T-cell (primary cell): ENCODE measurements at regions not wholly inside any gene's neighbourhood (a gene's known extent, or its start where the extent isn't known, plus 50 kb on each side); places are given as distances from the start of the nearest gene placed in this dataset.
"Not testable (repeated sequence)": the region's sequence is repeated elsewhere in the genome, so short reads cannot be mapped to it uniquely, and the experiment has no call there.

Source experiments
- ATAC-seq, 4 experiments: fragments of 200-7000 bp in 3 of 4; fragments of 150-1000 bp in 1 of 4; cut with Tn5 transposase; replicated peaks in 1 of 4; 1 replicate in 3 of 4; 2 replicates in 1 of 4; pipeline ENCODE4 v1.10.0; 2021; ENCODE audit warnings: moderate library complexity in 3 of 4, mild to moderate bottlenecking in 2 of 4, moderate number of reproducible peaks in 1 of 4
- CTCF ChIA-PET, 2 donors: fragments of 300-600 bp; sonication (Branson Sonifier 250); formaldehyde crosslinking; loops; one replicate each; lab custom pipeline; 2022; ENCODE audit warnings: antibody characterized with exemption in 2 of 2; lab: Charles Lee
- POLR2A ChIA-PET, 2 donors: fragments of 300-600 bp; sonication (Branson Sonifier 250); formaldehyde crosslinking; loops; one replicate each; lab custom pipeline; 2022; ENCODE audit warnings: antibody characterized with exemption in 2 of 2; lab: Charles Lee
- DNase-seq, 35 experiments: peaks; one replicate each; pipeline versions ENCODE4 v3.0.0 to v3.0.0-alpha.2; 2013 to 2023
- H3K27ac ChIP-seq: one replicate; pipeline ENCODE4 v1.5.1; 2013; ENCODE audit warnings: low read length
- H3K27me3 ChIP-seq, 2 experiments: replicated peaks in 1 of 2; 1 replicate in 1 of 2; 2 replicates in 1 of 2; pipeline versions ENCODE4 v1.6.1 to v1.7.0; 2013; ENCODE audit warnings: low read length in 1 of 2, mixed read lengths in 1 of 2; ENCODE audit not compliant: control insufficient read depth in 2 of 2, insufficient read depth in 2 of 2; ENCODE audit errors: extremely low read depth in 1 of 2
- H3K36me3 ChIP-seq, 2 donors: 1 replicate in 1 of 2; 2 replicates in 1 of 2; pipeline versions ENCODE4 v1.6.1 to v1.7.0; 2013; ENCODE audit warnings: low read length in 1 of 2; ENCODE audit not compliant: control insufficient read depth in 2 of 2, insufficient read depth in 1 of 2; ENCODE audit errors: extremely low read depth in 1 of 2
- H3K4me1 ChIP-seq, 2 experiments: 1 replicate in 1 of 2; 2 replicates in 1 of 2; pipeline versions ENCODE4 v1.6.1 to v1.7.0; 2013; ENCODE audit warnings: low read length in 2 of 2, mixed read lengths in 1 of 2; ENCODE audit not compliant: insufficient read depth in 2 of 2, control insufficient read depth in 1 of 2; ENCODE audit errors: extremely low read depth in 1 of 2
- H3K4me3 ChIP-seq, 2 donors: 1 replicate in 1 of 2; 2 replicates in 1 of 2; pipeline versions ENCODE4 v1.5.1 to v1.7.0; 2013; ENCODE audit warnings: mild to moderate bottlenecking in 2 of 2, low read length in 1 of 2, moderate library complexity in 1 of 2; ENCODE audit not compliant: control insufficient read depth in 1 of 2; ENCODE audit errors: extremely low read depth in 1 of 2
- H3K9me3 ChIP-seq: 2 replicates; pipeline ENCODE4 v1.7.0; 2013
- H3K27ac Mint-ChIP-seq, 2 donors: one replicate each; pipeline ENCODE4 v1.8.0; 2020 to 2021; ENCODE audit warnings: mild to moderate bottlenecking in 2 of 2, mixed read lengths in 2 of 2
- H3K27me3 Mint-ChIP-seq, 2 donors: one replicate each; pipeline ENCODE4 v1.8.0; 2021 to 2022; ENCODE audit warnings: mixed read lengths in 2 of 2
- H3K36me3 Mint-ChIP-seq: one replicate; pipeline ENCODE4 v1.8.0; 2021; ENCODE audit warnings: mixed read lengths
- H3K4me1 Mint-ChIP-seq, 3 donors: one replicate each; pipeline ENCODE4 v1.8.0; 2020 to 2022; ENCODE audit warnings: mixed read lengths in 3 of 3, mild to moderate bottlenecking in 1 of 3
- H3K4me3 Mint-ChIP-seq, 3 donors: one replicate each; pipeline ENCODE4 v1.8.0; 2020 to 2022; ENCODE audit warnings: mild to moderate bottlenecking in 3 of 3, mixed read lengths in 3 of 3, moderate library complexity in 3 of 3
- H3K9me3 Mint-ChIP-seq, 3 donors: one replicate each; pipeline ENCODE4 v1.8.0; 2020 to 2022; ENCODE audit warnings: mixed read lengths in 3 of 3
- WGBS: methylation state at CpG from one replicate; pipeline ENCODE4 v1.1.5; 2013; ENCODE audit warnings: missing lambda C conversion rate; ENCODE audit not compliant: insufficient coverage; 5-methylcytosine and 5-hydroxymethylcytosine counted together

GRCh38 chrX:23515028-23515427 lies 152.3 kb upstream of the PRDX4 start:
- POLR2A ChIA-PET = no interaction called here
- ATAC-seq (no peak), DNase-seq (no peak)
- H3K36me3 Mint-ChIP-seq = no peaks in the 10 kb centered on the region
- no peak overlapping the region for H3K27ac ChIP-seq
- H3K27me3 Mint-ChIP-seq = peaks cover 0 to 25% of the 10 kb centered on the region in 2 donors
- no peaks in the 10 kb centered on the region for H3K36me3 ChIP-seq
- no peak overlapping the region for H3K4me3 ChIP-seq
- H3K9me3 Mint-ChIP-seq = no peaks in the 10 kb centered on the region
- no peaks in the 10 kb centered on the region for H3K4me1 Mint-ChIP-seq
- no peak overlapping the region for H3K4me3 Mint-ChIP-seq
- CTCF ChIA-PET = no interaction called here
- no peaks in the 10 kb centered on the region for H3K9me3 ChIP-seq
- no peak overlapping the region for H3K27ac Mint-ChIP-seq
- H3K27me3 ChIP-seq = no peaks in the 10 kb centered on the region
- no peaks in the 10 kb centered on the region for H3K4me1 ChIP-seq
- no CpG with 5 or more reads among the region's 2 CpGs for WGBS

GRCh38 chrX:23523026-23523657 lies 144.2 kb upstream of the PRDX4 start:
- H3K27ac ChIP-seq, ATAC-seq, H3K4me3 ChIP-seq, H3K4me1 ChIP-seq, H3K36me3 Mint-ChIP-seq, H3K4me1 Mint-ChIP-seq, POLR2A ChIA-PET, H3K27me3 ChIP-seq, H3K4me3 Mint-ChIP-seq, H3K27ac Mint-ChIP-seq, H3K9me3 ChIP-seq, H3K9me3 Mint-ChIP-seq, DNase-seq, H3K36me3 ChIP-seq: not testable (repeated sequence)
- peaks cover 4 to 13% of the 10 kb centered on the region in 2 donors for H3K27me3 Mint-ChIP-seq
- CTCF ChIA-PET = interaction anchor here in 1 of 2 donors (0.8 kb wide), 1 partner anchor 1387 kb away, joined by 3 read pairs; no protein-coding TSS in a partner anchor
- 93% methylated on average over 4 of the region's 37 CpGs for WGBS

- Mint-ChIP-seq H3K4me3 (no peak overlapping the region), H3K9me3 (peaks cover 0 to 7% (median 2%) of the 10 kb centered on the region in 3 donors), H3K36me3 (no peaks in the 10 kb centered on the region), H3K4me1 (no peaks in the 10 kb centered on the region), H3K27ac (no peak overlapping the region), H3K27me3 (peaks cover 6 to 7% of the 10 kb centered on the region in 2 donors)
- ChIA-PET CTCF (no interaction called here), POLR2A (no interaction called here)
- Histone ChIP-seq H3K4me3 (no peak overlapping the region), H3K36me3 (no peaks in the 10 kb centered on the region), H3K4me1 (no peaks in the 10 kb centered on the region), H3K27ac (no peak overlapping the region), H3K27me3 (no peaks in the 10 kb centered on the region), H3K9me3 (no peaks in the 10 kb centered on the region)
- no peak for ATAC-seq
- WGBS = 100% methylated on average over 2 of the region's 5 CpGs
- DNase-seq = no peak
Observed at GRCh38 chrX:23524467-23524866, 142.8 kb upstream of the PRDX4 start.

DNA sequence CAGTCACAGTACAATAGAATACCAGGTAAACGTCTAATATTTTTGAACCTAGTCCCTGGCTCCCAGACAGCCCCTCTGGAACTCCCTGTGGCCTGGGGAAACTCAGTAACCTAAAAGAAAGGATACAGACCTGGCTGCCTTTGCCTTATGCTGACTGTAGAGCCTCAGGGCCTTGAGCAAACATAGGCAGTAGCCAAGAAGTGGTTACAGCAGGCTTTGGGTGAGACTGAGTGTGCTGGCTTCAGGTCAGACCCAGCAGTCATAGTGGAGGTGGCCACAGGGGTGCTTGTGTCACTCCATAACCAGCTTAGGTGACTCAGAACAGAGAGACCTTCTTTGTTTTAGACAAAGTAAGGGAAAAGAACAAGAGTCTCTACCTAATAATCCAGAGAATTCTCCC lies 141.8 kb upstream of the PRDX4 start:
- no peak for ATAC-seq
- H3K4me1 ChIP-seq = no peaks in the 10 kb centered on the region
- Mint-ChIP-seq H3K27ac (no peak overlapping the region), H3K36me3 (no peaks in the 10 kb centered on the region), H3K4me1 (no peaks in the 10 kb centered on the region), H3K9me3 (peaks cover 0 to 7% (median 2%) of the 10 kb centered on the region in 3 donors), H3K27me3 (peaks cover 6 to 7% of the 10 kb centered on the region in 2 donors), H3K4me3 (no peak overlapping the region)
- H3K9me3 ChIP-seq = no peaks in the 10 kb centered on the region
- no peak overlapping the region for H3K4me3 ChIP-seq
- WGBS = 57% methylated on average over 1 of the region's 1 CpG
- H3K27ac ChIP-seq = no peak overlapping the region
- ChIA-PET CTCF (no interaction called here), POLR2A (no interaction called here)
- H3K27me3 ChIP-seq = no peaks in the 10 kb centered on the region
- no peak for DNase-seq
- no peaks in the 10 kb centered on the region for H3K36me3 ChIP-seq

- peaks cover 0 to 6% (median 6%) of the 10 kb centered on the region in 3 donors for H3K9me3 Mint-ChIP-seq
- CTCF ChIA-PET = no interaction called here
- no peaks in the 10 kb centered on the region for H3K36me3 ChIP-seq
- WGBS = 84% methylated on average over 4 of the region's 9 CpGs
- ATAC-seq (no peak), DNase-seq (no peak)
- no peak overlapping the region for H3K27ac ChIP-seq
- peaks cover 3 to 21% of the 10 kb centered on the region in 2 donors for H3K27me3 Mint-ChIP-seq
- H3K4me1 ChIP-seq = no peaks in the 10 kb centered on the region
- no peak overlapping the region for H3K27ac Mint-ChIP-seq
- H3K4me3 ChIP-seq = no peak overlapping the region
- H3K27me3 ChIP-seq = no peaks in the 10 kb centered on the region
- H3K4me3 Mint-ChIP-seq = no peak overlapping the region
- no peaks in the 10 kb centered on the region for H3K4me1 Mint-ChIP-seq
- POLR2A ChIA-PET = no interaction called here
- no peaks in the 10 kb centered on the region for H3K9me3 ChIP-seq
- H3K36me3 Mint-ChIP-seq = no peaks in the 10 kb centered on the region
Observed at GRCh38 chrX:23540532-23540931, 126.8 kb upstream of the PRDX4 start.

GRCh38 chrX:23548164-23548563 lies 119.1 kb upstream of the PRDX4 start:
- Histone ChIP-seq H3K4me1 (no peaks in the 10 kb centered on the region), H3K36me3 (no peaks in the 10 kb centered on the region), H3K27ac (no peak overlapping the region), H3K27me3 (no peaks in the 10 kb centered on the region), H3K4me3 (no peak overlapping the region), H3K9me3 (no peaks in the 10 kb centered on the region)
- WGBS = no CpG with 5 or more reads among the region's 5 CpGs
- Mint-ChIP-seq H3K36me3 (no peaks in the 10 kb centered on the region), H3K4me1 (no peaks in the 10 kb centered on the region), H3K9me3 (no peaks in the 10 kb centered on the region), H3K27ac (no peak overlapping the region), H3K4me3 (no peak overlapping the region), H3K27me3 (peaks cover 2 to 5% of the 10 kb centered on the region in 2 donors)
- ChIA-PET POLR2A (no interaction called here), CTCF (no interaction called here)
- DNase-seq (no peak), ATAC-seq (no peak)

- no peaks in the 10 kb centered on the region for H3K27me3 ChIP-seq
- Mint-ChIP-seq H3K27ac (no peak overlapping the region), H3K4me1 (no peaks in the 10 kb centered on the region), H3K9me3 (peaks cover 11% of the 10 kb centered on the region in 3 donors), H3K4me3 (no peak overlapping the region), H3K36me3 (no peaks in the 10 kb centered on the region), H3K27me3 (peaks cover 2 to 11% of the 10 kb centered on the region in 2 donors)
- ChIA-PET CTCF (no interaction called here), POLR2A (no interaction called here)
- DNase-seq (no peak), ATAC-seq (no peak)
- no peak overlapping the region for H3K4me3 ChIP-seq
- H3K4me1 ChIP-seq = no peaks in the 10 kb centered on the region
- no peaks in the 10 kb centered on the region for H3K9me3 ChIP-seq
- H3K36me3 ChIP-seq = no peaks in the 10 kb centered on the region
- H3K27ac ChIP-seq = no peak overlapping the region
Observed at GRCh38 chrX:23552303-23552702, 115.0 kb upstream of the PRDX4 start.
